NCI-H748 treated with DMSO at 0.1 percent for 48 hours (cell line): ENCODE measurements at regions not wholly inside any gene's neighbourhood (a gene's known extent, or its start where the extent isn't known, plus 50 kb on each side); places are given as distances from the start of the nearest gene placed in this dataset.
"Not testable (repeated sequence)": the region's sequence is repeated elsewhere in the genome, so short reads cannot be mapped to it uniquely, and the experiment has no call there.

Experiments used
- DNase-seq: peaks from one replicate; lab custom pipeline; 2025; lab: John Stamatoyannopoulos, UW

DNA sequence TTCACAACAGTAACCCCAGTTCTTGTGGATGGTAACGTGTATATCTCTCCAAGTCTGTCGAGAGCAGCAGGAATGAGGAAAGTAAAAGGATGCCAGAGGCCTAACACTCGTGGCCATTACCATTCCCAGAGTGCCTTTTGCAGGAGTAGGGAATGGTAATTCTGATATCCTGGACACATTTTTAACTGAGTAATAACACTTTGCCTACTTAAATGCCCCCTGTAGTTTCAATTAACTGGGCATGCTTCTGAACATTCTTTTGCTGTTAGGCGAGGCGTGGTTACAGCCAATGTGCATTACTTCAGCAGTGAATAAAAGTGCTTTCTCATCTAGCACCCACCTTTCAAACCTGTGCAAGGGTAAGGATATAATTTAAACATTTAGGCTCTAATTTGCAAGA is 258.5 kb upstream of the ADGRL2 start:
- DNase-seq = no peak

DNA sequence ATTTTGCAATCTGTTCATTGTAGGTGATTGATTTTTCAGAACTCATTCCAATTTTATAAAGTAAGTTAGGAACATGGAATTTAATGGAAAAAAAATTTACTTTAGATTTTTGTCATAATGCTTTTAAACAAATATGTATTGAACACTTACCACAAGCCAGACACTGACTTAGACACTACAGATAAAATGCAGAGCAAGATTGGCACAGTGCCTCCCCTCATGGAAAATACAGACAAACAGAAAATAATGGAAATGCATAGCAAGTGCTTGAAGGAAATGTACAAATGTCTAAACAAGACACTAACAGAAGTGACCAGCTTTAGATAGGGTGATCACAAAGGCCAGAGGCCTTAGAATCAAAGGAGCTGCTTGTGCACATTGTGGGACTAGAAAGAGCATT is 260.5 kb upstream of the ADGRL2 start:
- DNase-seq = no peak

GRCh38 chr1:81529014-81529413 is 271.7 kb upstream of the ADGRL2 start:
- DNase-seq = no peak

DNA sequence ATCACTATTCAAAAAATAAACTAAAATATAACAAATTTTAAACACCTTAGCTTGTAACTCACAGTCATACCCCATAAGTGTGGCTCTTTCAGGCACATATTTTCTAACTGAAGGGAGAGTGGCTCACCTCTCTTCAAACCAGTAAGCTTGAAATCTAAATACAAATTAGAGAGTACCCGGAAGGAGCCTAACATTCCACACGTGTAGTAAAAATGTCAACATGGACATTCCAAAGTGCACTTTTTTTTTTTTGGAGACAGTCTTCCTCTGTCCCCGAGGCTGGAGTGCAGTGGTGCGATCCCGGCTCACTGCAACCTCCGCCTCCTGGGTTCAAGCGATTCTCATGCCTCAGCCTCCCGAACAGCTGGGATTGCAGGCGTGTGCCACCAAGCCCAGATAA is 275.6 kb upstream of the ADGRL2 start:
- no peak for DNase-seq

- no peak for DNase-seq
Observed at GRCh38 chr1:81519987-81520386, 280.7 kb upstream of the ADGRL2 start.

- peak; percentile 17 for DNase-seq
Observed at GRCh38 chr1:81517987-81518386, 282.7 kb upstream of the ADGRL2 start.

DNA sequence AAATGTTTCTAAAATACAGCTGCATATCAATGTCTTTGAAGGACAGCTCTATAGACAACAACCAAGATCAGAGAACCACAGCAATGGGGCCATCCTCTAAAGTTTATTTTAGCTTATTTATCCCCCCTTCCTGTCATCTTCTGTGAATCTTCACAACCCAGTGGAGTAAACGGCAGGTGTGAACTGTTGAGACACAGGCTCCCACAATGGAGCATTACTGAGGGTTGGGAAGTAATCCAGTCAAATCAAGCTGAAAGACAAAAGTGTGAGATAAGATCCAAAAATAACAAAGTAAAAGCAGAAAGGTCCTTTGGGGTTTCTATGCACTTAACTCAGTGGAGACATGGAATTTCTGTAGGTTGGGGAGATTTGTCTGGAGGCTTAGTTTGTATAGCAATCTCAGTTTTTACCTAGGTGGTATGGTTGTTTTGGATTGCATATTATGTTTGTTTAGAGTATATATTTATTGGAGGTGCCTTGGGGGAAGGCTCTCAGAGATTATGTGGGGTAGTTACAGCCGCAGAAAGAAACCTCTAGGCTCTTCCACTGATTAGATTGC is 286.9 kb upstream of the ADGRL2 start:
- DNase-seq = no peak

- no peak for DNase-seq
Observed at GRCh38 chr1:81512252-81513003, 288.3 kb upstream of the ADGRL2 start.

DNA sequence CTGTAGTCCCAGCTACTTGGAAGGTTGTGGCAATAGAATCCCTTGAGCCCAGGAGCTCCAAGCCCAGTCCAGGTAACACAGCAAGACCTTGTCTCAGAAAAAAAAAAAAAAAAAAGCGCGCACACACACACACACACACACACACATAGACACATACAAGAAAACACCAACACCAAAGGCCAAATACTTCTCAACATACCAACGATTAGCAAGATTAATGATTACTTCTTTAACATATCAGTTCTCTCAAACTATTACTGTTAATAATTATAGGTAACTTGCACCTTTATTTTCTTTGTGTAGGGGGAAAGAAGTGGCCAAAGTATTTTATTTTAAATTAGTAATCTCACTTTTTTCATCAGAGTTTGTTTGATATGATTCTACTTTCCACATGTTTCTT is 289.5 kb upstream of the ADGRL2 start:
- no peak for DNase-seq

DNA sequence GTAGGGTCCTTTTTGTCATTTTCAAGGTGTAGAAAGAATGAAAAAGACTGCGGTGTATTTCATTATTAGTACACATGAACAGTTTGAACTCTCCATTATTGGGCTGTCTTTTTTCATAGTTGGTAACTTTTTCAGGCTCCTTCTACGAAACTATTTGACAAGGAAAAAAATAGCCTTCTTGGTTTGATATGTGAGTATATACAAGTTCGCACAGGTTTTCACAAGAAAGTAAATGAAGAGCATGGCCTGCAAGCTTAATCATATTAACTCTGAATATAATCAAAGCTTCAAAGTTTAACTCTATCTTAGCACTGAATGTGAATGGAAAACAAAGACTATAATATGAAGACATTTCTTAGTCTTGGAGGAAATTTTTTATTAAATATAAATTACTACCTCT is 290.0 kb upstream of the ADGRL2 start:
- no peak for DNase-seq

- no peak for DNase-seq
Observed at GRCh38 chr1:81509594-81509993, 291.1 kb upstream of the ADGRL2 start.

DNA sequence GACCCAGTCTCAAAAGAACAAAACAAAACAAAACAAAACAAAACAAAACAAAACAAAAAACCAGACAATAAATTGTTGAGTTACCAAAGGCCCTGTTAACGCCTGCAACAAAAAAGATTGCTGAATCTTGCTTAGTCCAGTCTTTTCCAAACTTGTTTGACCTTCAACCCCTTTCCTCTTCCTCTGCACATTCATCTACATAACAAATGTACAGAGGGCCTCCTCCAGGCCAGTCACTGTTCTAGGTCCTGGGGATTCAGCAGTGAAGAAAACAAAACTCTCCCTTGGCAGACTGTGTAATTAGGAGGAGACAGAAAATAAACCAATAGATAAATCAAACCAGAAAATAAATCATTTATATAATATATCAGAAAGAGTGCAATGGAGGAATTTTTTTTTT is 294.0 kb upstream of the ADGRL2 start:
- DNase-seq = no peak

GRCh38 chr1:81505831-81506230 is 294.9 kb upstream of the ADGRL2 start:
- no peak for DNase-seq

- DNase-seq = not testable (repeated sequence)
Observed at GRCh38 chr1:81504820-81505219, 295.9 kb upstream of the ADGRL2 start.

- not testable (repeated sequence) for DNase-seq
Observed at GRCh38 chr1:81502705-81503104, 298.0 kb upstream of the ADGRL2 start.

DNA sequence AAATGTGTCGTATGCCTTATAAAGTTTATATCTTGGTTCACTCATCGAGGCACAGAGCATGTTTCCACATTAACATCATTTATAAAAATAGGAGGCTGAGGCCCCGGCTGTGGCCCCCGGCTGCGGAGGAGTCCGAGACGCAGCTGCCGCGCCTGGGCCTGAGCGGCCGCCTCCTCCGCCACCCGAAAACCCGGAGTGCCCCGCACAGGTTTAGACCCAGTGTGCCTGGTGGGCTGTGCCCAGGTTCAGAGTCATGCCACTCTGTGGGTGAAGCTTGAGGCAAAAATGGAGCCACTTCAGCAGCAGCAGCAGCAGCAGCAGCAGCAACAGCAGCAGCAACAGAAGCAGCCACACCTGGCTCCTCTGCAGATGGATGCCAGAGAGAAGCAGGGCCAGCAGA is 299.2 kb upstream of the ADGRL2 start:
- DNase-seq = not testable (repeated sequence)

GRCh38 chr1:81499487-81499886 is 301.2 kb upstream of the ADGRL2 start:
- DNase-seq = no peak

DNA sequence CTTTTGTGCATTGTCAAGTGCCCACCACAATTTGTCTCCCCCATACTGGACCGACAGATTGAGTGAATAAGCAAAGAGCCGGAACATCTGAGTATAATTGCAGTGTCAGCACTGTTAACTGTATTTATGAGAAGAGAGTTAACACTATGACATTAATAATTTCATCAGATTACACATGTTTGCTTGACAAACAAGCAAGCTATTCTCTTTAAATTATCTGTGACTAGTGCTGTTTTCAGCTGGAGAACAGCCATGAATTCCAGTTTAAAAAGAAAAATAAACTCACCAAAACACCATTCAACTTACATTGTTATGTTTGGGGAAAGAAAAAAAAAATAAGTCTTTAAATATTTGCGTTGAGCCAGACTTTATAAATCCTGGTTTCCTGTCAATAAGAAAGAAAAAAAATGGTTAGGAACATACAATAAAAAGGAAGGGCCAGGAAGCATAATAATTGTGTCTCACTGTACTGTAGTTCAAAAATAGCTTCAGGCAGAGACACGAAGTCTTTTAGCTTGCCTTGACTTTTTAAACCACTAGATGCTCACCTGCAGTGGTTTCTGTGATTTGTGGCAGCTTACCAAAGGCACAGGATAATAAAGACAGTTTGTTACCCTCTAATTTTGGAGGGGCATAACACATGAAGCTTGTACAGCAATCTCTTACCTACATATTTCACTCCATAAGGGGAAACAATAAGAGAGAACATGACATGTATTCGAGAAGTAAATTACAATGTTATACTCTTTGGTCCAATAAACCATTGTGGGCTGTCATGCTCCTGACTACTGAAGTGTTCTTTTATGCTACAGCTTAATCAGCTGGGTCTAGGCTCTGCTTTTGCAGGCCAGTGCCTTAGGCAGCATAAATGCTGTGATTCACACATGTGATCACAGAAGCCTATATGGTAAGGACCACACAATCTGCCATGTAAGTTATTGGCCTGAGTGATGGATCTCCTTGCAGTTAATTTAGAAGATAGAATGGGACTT is 302.0 kb upstream of the ADGRL2 start:
- DNase-seq = peak; percentile 61

DNA sequence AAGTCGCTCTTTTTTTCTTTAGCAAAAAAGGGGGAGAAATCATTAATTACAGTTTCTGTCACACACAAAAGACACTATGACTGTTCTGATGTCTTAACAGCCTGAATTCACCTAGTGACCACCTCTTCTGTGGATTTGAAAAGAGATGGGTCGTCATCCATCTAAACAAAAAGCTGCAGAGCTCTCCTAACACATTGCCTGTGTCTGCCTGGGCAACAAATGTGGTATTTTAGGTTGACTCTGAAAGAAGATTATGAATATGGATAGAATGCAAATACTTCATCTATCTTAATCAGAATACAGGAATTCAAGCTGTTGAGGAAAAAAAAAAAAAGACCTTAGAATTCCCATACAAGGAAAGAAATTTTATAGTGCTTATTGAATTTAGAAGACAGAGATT is 304.4 kb upstream of the ADGRL2 start:
- no peak for DNase-seq

- DNase-seq = no peak
Observed at GRCh38 chr1:81493102-81493869, 307.4 kb upstream of the ADGRL2 start.

DNA sequence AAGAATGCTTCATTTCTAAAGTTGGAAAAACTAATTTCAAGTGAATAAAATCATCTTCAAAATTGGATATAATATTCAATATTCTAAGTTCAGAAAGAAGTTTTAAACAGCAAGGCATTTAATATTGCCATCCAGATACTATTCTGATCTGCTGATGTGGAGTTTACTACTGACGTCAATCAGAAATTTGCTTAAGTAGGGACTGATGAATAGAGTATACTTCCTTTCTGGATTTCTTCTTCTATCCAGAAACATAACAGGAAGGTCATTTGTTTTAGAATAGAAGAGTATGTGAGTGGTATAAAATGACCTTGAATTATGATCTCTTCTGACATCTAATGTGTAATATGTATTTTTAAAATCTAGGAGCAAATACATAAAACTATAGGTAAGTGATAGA is 308.1 kb upstream of the ADGRL2 start:
- no peak for DNase-seq

GRCh38 chr1:81490614-81491013 is 310.1 kb upstream of the ADGRL2 start:
- DNase-seq = no peak
